LNCaP clone FGC (cell line): ENCODE measurements at regions not wholly inside any gene's neighbourhood (a gene's known extent, or its start where the extent isn't known, plus 50 kb on each side); places are given as distances from the start of the nearest gene placed in this dataset.
"Not testable (repeated sequence)": the region's sequence is repeated elsewhere in the genome, so short reads cannot be mapped to it uniquely, and the experiment has no call there.

Experiments used
- DNase-seq: peaks from one replicate; pipeline ENCODE4 v3.0.0-alpha.2; 2011; ENCODE audit warnings: low read depth
- H3K4me3 ChIP-seq: 2 replicates; pipeline ENCODE4 v1.5.1; 2011; ENCODE audit warnings: mild to moderate bottlenecking, low read depth, low read length, control low read depth
- TF ChIP-seq, protein P1 (sequence below): IDR thresholded peaks from 2 replicates; pipeline ENCODE4 v1.5.1; 2012; ENCODE audit warnings: mild to moderate bottlenecking; ENCODE audit not compliant: control insufficient read depth, insufficient read depth; ENCODE audit errors: extremely low read depth

DNA sequence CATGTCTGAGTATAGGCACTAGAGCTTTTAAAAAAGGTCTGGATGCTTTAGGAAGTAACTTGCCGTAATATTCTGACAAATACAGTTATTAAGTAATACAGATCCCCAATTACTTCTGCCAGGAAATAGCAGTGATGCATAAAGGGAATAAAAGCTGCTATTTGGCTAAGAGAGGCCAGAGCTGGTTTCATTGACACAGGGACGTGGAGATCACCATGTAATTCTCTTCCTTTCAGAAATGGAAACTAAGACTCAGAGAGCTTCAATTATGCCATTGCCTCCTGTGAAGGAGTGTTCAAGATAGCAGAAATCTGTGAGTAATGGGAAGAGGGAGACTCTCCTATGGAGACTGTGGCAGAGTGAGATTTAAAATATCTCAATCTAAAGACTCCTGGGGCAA lies 238.1 kb downstream of the SLITRK2 start:
- H3K4me3 ChIP-seq = no peak overlapping the region
- DNase-seq = no peak
- TF ChIP-seq, protein P1, sequence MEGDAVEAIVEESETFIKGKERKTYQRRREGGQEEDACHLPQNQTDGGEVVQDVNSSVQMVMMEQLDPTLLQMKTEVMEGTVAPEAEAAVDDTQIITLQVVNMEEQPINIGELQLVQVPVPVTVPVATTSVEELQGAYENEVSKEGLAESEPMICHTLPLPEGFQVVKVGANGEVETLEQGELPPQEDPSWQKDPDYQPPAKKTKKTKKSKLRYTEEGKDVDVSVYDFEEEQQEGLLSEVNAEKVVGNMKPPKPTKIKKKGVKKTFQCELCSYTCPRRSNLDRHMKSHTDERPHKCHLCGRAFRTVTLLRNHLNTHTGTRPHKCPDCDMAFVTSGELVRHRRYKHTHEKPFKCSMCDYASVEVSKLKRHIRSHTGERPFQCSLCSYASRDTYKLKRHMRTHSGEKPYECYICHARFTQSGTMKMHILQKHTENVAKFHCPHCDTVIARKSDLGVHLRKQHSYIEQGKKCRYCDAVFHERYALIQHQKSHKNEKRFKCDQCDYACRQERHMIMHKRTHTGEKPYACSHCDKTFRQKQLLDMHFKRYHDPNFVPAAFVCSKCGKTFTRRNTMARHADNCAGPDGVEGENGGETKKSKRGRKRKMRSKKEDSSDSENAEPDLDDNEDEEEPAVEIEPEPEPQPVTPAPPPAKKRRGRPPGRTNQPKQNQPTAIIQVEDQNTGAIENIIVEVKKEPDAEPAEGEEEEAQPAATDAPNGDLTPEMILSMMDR = no peak

DNA sequence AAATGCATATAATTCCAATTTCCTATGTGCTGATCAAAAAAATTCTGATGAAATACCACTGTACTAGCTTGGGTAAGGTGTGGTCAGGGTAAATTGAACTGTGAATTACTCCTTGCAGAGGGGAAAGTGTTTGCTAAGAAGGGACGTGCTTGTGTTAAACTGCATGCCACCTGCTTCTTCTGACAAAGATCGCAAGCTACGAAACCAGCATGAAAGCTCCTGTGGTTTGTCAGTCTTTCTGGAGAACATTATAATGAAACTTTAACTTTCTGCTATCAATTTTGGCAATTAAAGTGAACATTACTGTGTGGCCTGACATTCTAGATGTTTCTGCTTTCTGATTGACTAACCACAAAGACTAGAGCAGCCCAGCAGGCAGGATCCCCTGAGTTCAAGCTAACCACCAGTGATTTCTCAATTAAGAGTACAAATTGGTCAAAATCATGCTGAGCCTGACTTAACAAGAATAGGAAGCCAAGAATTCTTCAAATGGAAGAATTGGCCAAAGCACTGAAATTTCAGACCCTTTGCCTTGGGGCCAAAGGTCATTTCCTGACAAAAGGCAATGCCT lies 239.0 kb downstream of the SLITRK2 start:
- H3K4me3 ChIP-seq = no peak overlapping the region
- DNase-seq = no peak
- TF ChIP-seq, protein P1 = no peak

DNA sequence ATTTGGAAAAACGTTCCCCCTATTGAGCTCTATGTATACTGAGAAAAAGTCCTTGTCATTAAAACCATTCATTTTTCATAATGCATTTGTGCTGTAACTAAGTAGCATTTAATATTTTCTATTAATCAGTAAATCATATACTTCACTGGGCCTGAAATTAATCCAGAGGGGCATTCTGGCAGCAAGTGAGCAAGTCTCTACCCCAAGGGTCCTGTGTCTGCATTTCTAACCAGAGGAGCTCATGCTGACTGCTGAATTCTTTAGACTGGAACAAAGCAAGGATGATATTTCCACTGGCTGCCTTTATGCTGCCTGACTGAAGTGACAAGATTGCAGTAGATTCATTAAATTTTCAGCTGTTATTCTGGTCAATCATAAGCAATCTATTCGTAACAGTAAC lies 246.5 kb downstream of the SLITRK2 start:
- TF ChIP-seq, protein P1 = no peak
- DNase-seq = no peak

DNA sequence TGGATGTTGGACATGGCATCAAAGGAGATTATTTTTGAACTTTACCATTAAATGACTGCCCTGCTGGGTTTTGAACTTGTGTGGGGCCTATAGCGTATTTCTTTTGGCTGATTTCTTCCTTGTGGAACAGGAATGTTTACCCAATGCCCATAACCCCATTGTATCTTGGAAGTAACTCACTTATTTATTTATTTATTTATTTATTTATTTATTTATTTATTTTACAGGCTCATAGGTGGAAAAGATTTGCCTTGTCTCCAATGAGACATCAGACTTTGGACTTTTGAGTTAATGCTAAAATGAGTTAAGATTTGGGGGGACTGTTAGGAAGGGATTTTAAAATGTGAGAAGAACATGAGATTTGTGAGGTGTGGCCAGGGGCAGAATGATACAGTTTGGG lies 273.1 kb downstream of the SLITRK2 start:
- no peak for DNase-seq
- TF ChIP-seq, protein P1 = no peak
- H3K4me3 ChIP-seq = no peak overlapping the region

More for the DNA sequence above, 246.5 kb downstream of the SLITRK2 start:
- no peak overlapping the region for H3K4me3 ChIP-seq

DNA sequence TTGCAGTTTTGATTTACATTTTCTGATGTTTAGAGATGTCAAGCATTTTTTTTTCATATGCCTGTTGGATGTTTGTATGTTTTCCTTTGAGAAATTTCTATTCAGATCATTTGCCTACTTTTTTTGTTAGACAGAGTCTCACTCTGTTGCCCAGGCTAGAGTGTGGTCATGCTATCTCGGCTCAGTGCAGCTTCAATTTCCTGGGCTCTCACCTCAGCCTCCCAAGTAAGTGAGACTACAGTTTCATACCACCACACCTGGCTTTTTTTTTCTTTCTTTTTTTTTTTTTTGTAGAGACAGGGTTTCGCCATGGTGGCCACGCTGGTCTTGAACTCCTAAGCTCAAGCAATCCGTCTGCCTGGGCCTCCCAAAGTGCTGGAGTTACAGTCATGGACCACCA lies 291.7 kb downstream of the SLITRK2 start:
- TF ChIP-seq, protein P1 = no peak
- DNase-seq = no peak
- no peak overlapping the region for H3K4me3 ChIP-seq

DNA sequence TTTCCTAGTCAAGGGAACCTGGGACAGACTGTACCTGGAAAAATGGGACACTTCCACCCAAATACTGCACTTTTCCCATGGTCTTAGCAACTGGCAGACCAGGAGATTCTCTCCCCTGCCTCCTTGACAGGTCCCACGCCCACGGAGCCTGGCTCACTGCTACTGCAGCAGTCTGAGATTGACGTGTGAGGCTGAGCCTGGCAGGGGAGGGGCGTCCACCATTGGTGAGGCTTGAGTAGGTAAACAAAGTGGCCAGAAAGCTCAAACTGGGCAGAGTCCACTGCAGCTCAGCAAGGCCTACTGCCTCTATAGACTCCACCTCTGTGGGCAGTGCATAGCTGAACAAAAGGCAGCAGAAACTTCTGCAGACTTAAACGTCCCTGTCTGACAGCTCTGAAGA lies 301.4 kb downstream of the SLITRK2 start:
- DNase-seq, H3K4me3 ChIP-seq: not testable (repeated sequence)

DNA sequence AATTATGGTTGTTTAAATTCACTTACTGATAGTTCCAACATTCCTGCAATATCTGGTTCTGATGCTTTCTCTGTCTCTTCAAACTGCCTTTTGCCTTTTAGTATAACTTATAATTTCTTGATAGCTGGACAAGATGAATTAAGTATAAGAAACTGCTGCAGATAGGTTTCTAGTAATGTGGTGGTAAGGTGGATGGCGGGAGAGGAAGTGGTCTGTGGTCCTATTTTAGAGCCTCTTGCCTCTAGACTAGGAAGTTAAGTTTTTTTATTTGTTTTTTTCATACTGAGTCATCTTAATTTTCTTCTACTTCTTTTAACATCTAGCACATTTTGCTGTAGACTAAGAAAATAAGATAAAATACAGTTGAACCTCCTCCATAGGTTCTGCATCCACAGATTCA lies 310.0 kb downstream of the SLITRK2 start:
- no peak overlapping the region for H3K4me3 ChIP-seq
- TF ChIP-seq, protein P1 = no peak
- DNase-seq = no peak
